Tibial nerve (tissue), 4 donors: ENCODE measurements at regions not wholly inside any gene's neighbourhood (a gene's known extent, or its start where the extent isn't known, plus 50 kb on each side); places are given as distances from the start of the nearest gene placed in this dataset.

Experiments
- EP300 ChIP-seq, 2 donors: sonication (generic); formaldehyde crosslinking; IDR thresholded peaks; one replicate each; pipeline ENCODE4 v1.6.1; 2017; ENCODE audit warnings: antibody characterized with exemption in 2 of 2, mild to moderate bottlenecking in 1 of 2
- TF ChIP-seq, protein P1 (sequence below), 5 experiments: fragments of 200-600 bp in 3 of 5; fragments of 450-650 bp in 2 of 5; sonication (generic) in 3 of 5; IDR thresholded peaks; one replicate each; pipeline ENCODE4 v1.5.1; 2016 to 2019; ENCODE audit warnings: antibody characterized with exemption in 5 of 5, mild to moderate bottlenecking in 3 of 5, moderate library complexity in 2 of 5

DNA sequence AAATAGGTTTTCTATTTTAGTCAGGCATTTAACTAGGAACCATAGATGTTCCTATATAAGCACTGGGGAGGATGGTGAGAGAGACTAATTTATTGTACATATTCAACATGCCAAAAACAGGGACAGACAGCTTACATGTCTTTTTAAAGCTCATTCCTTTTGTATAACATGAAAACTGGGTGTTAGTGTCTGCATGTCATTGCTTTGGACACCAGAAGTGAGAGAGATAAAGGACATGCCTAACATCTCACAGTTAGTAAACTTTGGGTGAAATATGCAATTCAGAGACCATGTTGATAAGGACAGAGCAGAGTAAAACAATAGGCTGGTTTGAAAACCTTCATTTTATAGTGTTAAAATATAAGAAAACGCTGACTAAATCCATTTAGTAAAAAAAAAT, 860.0 kb upstream of the LCORL start:
- TF ChIP-seq, protein P1, sequence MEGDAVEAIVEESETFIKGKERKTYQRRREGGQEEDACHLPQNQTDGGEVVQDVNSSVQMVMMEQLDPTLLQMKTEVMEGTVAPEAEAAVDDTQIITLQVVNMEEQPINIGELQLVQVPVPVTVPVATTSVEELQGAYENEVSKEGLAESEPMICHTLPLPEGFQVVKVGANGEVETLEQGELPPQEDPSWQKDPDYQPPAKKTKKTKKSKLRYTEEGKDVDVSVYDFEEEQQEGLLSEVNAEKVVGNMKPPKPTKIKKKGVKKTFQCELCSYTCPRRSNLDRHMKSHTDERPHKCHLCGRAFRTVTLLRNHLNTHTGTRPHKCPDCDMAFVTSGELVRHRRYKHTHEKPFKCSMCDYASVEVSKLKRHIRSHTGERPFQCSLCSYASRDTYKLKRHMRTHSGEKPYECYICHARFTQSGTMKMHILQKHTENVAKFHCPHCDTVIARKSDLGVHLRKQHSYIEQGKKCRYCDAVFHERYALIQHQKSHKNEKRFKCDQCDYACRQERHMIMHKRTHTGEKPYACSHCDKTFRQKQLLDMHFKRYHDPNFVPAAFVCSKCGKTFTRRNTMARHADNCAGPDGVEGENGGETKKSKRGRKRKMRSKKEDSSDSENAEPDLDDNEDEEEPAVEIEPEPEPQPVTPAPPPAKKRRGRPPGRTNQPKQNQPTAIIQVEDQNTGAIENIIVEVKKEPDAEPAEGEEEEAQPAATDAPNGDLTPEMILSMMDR (IDR thresholded peaks at IDR 0.05), result no peak
- TF ChIP-seq EP300 (IDR thresholded peaks at IDR 0.05), result no peak
